ENCODE measurements at regions not wholly inside any gene's neighbourhood (a gene's known extent, or its start where the extent isn't known, plus 50 kb on each side); places are given as distances from the start of the nearest gene placed in this dataset.
A peak's percentile ranks its signal among the peaks of the same experiment; 100 is the strongest.
"Not testable (repeated sequence)": the region's sequence is repeated elsewhere in the genome, so short reads cannot be mapped to it uniquely, and the experiment has no call there.

GRCh38 chr12:131206630-131207299, 253.1 kb downstream of the ADGRD1 start:
- H3K9me3 ChIP-seq; H3K27ac ChIP-seq; intact Hi-C loops (cut with DNase I); H3K4me3 ChIP-seq; ATAC-seq; H3K36me3 ChIP-seq (replicated peaks in 1 of 2; ENCODE audit: insufficient read depth in 1 of 2, low read depth in 2 of 2); H3K27me3 ChIP-seq; H3K4me1 ChIP-seq: not testable (repeated sequence)
- DNase-seq: peak in 1 of 4 donors; percentile 2
- WGBS, 2 donors: 64 to 77% methylated on average over 9 to 10 of the region's 19 CpGs

- DNase-seq: peak in 1 of 4 donors; percentile 1
- H3K4me3 ChIP-seq; H3K27ac ChIP-seq; H3K27me3 ChIP-seq; ATAC-seq; H3K4me1 ChIP-seq; intact Hi-C loops (cut with DNase I); H3K36me3 ChIP-seq (replicated peaks in 1 of 2; ENCODE audit: insufficient read depth in 1 of 2, low read depth in 2 of 2); H3K9me3 ChIP-seq: not testable (repeated sequence)
- WGBS, 2 donors: 60 to 82% methylated on average over 1 to 7 of the region's 12 CpGs
Measured at GRCh38 chr12:131207300-131207660, 253.6 kb downstream of the ADGRD1 start.

GRCh38 chr12:131207841-131208240, 254.1 kb downstream of the ADGRD1 start:
- H3K9me3 ChIP-seq; ATAC-seq; H3K4me3 ChIP-seq; H3K4me1 ChIP-seq; H3K36me3 ChIP-seq (replicated peaks in 1 of 2; ENCODE audit: insufficient read depth in 1 of 2, low read depth in 2 of 2); H3K27ac ChIP-seq; intact Hi-C loops (cut with DNase I); H3K27me3 ChIP-seq: not testable (repeated sequence)
- peak in 1 of 4 donors; percentile 3 for DNase-seq
- WGBS, 2 donors: 47% methylated on average over 5 of the region's 21 CpGs; no CpG with 5 or more reads in 1 of the 2 donors

DNA sequence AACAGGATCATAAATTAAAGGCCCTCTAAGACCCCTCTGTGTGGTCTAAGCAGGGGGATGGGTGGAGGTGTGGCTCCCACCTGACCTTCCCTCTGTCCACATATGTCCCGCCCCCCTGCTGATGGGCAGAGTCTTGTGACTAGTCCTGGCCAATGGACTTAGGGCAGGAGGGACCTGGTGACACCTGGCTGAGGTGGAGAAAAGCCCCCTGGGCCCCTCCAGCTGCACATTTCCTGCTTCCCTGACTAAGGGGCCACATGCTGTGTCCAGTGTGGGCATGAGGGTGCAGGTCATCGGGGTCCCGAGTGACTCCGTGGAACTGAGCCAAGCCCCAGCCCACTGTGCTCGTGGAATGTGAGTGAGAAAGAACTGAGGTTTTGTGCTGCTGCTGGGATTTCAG, 254.7 kb downstream of the ADGRD1 start:
- ATAC-seq: no peak
- Histone ChIP-seq H3K36me3 (replicated peaks in 1 of 2; ENCODE audit: insufficient read depth in 1 of 2, low read depth in 2 of 2) (no peaks in the 10 kb centered on the region), H3K4me3 (no peak overlapping the region), H3K4me1 (no peaks in the 10 kb centered on the region), H3K27me3 (no peaks in the 10 kb centered on the region), H3K27ac (no peak overlapping the region), H3K9me3 (no peaks in the 10 kb centered on the region)
- intact Hi-C loops (cut with DNase I): no loop called here
- peak in 1 of 4 donors; percentile 8 for DNase-seq
- no peak for TF ChIP-seq POLR2A (IDR thresholded peaks at IDR 0.05)
- TF ChIP-seq, protein P1, sequence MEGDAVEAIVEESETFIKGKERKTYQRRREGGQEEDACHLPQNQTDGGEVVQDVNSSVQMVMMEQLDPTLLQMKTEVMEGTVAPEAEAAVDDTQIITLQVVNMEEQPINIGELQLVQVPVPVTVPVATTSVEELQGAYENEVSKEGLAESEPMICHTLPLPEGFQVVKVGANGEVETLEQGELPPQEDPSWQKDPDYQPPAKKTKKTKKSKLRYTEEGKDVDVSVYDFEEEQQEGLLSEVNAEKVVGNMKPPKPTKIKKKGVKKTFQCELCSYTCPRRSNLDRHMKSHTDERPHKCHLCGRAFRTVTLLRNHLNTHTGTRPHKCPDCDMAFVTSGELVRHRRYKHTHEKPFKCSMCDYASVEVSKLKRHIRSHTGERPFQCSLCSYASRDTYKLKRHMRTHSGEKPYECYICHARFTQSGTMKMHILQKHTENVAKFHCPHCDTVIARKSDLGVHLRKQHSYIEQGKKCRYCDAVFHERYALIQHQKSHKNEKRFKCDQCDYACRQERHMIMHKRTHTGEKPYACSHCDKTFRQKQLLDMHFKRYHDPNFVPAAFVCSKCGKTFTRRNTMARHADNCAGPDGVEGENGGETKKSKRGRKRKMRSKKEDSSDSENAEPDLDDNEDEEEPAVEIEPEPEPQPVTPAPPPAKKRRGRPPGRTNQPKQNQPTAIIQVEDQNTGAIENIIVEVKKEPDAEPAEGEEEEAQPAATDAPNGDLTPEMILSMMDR (IDR thresholded peaks at IDR 0.05): no peak
- WGBS, 2 donors: 0 to 45% methylated on average over 1 to 5 of the region's 5 CpGs

DNA sequence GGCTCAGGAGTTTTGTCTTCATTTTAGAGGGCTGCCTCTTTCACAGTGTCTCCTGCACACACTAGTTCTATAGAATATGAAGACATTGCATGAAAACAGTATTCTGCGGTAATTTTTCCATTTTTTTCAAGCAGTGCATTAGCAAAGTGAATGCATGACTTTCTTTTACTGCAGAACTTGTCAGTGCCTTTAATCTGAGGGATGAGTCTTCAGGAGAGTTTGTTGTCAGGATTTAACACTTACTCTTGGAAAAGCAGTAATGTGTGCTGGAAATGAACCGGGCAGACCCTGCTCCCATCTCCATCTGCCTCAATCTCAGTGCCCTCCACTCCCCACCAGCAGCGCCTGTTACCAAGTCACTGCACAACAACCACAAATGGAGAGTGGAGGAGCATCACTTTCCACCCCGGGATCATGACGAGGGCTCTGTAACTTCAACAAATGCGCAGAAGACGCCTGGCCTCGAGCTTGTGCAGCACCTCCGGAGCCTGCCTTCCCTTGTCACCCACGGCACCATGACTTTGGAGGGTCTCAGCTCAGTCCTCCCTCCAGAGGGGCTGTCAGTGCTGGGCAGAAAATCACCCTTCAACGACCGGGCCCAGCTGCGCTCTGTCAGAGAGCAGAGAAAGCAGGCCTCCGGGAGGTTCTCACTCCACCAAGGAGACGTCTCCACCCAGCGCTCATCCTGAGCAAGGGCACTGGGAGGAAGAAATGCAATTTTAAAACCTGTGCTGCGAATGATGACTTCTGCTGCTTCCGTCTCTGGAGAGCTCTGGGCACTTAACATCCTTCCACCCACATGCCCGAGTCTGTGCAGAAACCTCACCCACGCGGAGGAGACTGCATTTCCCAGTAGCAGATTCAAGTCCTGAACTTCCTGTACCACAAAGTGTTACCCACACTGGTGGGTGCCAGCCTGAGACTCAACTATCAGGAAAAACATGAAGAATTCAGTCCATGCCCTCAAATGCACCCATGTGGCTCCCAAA, 255.7 kb downstream of the ADGRD1 start:
- DNase-seq: peak in 1 of 4 donors; percentile 4
- Histone ChIP-seq H3K27me3 (no peaks in the 10 kb centered on the region), H3K36me3 (replicated peaks in 1 of 2; ENCODE audit: insufficient read depth in 1 of 2, low read depth in 2 of 2) (no peaks in the 10 kb centered on the region), H3K27ac (no peak overlapping the region), H3K9me3 (no peaks in the 10 kb centered on the region), H3K4me1 (no peaks in the 10 kb centered on the region), H3K4me3 (no peak overlapping the region)
- no peak for ATAC-seq
- WGBS, 2 donors: 76 to 81% methylated on average over 10 to 21 of the region's 21 CpGs
- TF ChIP-seq POLR2A (IDR thresholded peaks at IDR 0.05): no peak
- TF ChIP-seq, protein P1 (IDR thresholded peaks at IDR 0.05): no peak
- intact Hi-C loops (cut with DNase I): no loop called here

DNA sequence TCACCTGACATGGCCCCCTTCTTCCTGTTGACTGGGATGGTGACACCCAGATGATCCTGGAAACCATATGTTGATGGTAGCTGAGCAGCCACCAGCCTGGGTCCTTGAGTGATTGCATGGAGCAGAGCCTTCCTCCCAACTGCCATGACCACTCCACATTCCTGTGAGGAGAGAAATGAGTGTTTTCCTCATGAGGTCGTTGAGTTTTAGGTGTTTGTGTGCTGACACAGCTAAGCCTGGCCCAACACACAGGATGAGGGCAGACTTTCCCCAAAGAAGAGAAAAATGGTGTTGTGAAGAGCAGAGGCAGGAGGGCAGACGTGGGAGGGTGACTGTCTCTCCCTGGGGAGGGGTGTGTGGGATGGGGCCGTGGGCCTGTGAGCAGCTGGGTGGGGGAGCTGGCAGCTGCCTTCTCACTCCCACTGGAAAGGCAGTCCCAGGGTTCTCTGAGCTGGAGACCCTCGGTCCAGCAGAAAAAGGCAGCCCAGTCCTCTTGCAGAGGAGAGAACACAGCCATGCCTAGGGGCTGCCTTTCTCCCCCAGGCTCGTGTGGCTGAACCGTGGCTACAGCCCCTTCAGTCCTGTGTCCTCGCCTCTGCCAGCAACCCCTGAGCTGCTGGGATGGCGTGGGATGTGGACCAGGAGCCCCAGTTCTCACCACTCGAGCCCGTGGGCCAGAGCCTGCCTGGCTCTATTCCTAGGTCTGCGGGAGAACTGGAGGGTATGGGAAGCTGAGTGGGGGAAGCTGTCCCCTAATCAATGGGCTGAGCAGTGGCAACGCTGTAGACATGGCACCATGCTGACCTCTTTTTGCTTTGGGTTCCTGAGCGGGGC, 257.0 kb downstream of the ADGRD1 start:
- Histone ChIP-seq H3K27me3 (no peaks in the 10 kb centered on the region), H3K27ac (no peak overlapping the region), H3K36me3 (replicated peaks in 1 of 2; ENCODE audit: insufficient read depth in 1 of 2, low read depth in 2 of 2) (no peaks in the 10 kb centered on the region), H3K4me3 (no peak overlapping the region), H3K4me1 (no peaks in the 10 kb centered on the region), H3K9me3 (no peaks in the 10 kb centered on the region)
- intact Hi-C loops (cut with DNase I): no loop called here
- WGBS, 2 donors: 68 to 73% methylated on average over 6 to 13 of the region's 13 CpGs
- no peak for TF ChIP-seq POLR2A (IDR thresholded peaks at IDR 0.05)
- TF ChIP-seq, protein P1 (IDR thresholded peaks at IDR 0.05): no peak
- ATAC-seq: no peak
- DNase-seq: peak in 1 of 4 donors; percentile 5
